ENCODE measurements at regions not wholly inside any gene's neighbourhood (a gene's known extent, or its start where the extent isn't known, plus 50 kb on each side); places are given as distances from the start of the nearest gene placed in this dataset.

DNA sequence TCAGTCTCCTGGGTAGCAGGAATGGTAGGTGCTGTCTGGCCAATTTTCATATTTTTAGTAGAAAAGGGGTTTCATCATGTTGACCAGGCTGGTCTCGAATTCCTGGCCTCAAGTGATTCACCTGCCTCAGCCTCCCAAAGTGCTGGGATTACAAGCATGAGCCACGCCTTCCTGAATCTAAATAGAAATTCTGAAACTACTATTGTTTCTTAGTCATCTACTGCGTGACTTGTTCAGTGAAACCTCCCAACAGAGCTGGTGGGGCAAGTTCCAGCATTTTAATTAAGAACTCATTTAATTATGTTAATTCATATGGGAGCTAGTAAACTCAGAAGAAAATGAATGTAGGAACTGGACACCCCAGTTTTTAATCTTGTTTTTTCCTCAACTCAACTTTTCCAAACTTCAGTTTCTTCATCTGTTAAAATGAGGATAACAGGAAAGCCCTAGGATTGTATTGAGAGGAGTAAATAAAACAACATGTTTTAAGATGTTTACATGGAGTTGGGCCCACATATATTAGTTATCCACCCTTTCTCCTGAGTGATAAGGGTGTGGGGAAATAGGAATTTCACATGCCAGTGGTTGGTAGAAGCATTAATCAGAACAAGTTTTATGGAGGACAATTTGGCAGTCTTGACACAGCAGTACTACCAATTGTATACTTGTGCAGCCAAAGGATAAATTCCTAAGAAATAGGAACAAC is 335.8 kb upstream of the E2F7 start:
- no peaks in the 10 kb centered on the region for H4K20me1 ChIP-seq (ENCODE audit: insufficient read depth, low read length)
- H3K27ac ChIP-seq (ENCODE audit: low read depth, low read length): no peak overlapping the region
- H3K4me2 ChIP-seq (ENCODE audit: insufficient read depth, low read length): no peak overlapping the region
- no peak overlapping the region for H3K4me3 ChIP-seq (ENCODE audit: insufficient read depth, low read length)
- no peaks in the 10 kb centered on the region for H3K9me3 ChIP-seq (ENCODE audit: low read depth, low read length)
- no peaks in the 10 kb centered on the region for H3K79me2 ChIP-seq (ENCODE audit: insufficient read depth, low read length)
- no peaks in the 10 kb centered on the region for H3K27me3 ChIP-seq (ENCODE audit: insufficient read depth, low read length)
- TF ChIP-seq, protein P1, sequence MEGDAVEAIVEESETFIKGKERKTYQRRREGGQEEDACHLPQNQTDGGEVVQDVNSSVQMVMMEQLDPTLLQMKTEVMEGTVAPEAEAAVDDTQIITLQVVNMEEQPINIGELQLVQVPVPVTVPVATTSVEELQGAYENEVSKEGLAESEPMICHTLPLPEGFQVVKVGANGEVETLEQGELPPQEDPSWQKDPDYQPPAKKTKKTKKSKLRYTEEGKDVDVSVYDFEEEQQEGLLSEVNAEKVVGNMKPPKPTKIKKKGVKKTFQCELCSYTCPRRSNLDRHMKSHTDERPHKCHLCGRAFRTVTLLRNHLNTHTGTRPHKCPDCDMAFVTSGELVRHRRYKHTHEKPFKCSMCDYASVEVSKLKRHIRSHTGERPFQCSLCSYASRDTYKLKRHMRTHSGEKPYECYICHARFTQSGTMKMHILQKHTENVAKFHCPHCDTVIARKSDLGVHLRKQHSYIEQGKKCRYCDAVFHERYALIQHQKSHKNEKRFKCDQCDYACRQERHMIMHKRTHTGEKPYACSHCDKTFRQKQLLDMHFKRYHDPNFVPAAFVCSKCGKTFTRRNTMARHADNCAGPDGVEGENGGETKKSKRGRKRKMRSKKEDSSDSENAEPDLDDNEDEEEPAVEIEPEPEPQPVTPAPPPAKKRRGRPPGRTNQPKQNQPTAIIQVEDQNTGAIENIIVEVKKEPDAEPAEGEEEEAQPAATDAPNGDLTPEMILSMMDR (IDR thresholded peaks at IDR 0.05; ENCODE audit: extremely low read depth, low read depth, low read length): no peak
- DNase-seq (ENCODE audit: insufficient read length, low spot score, missing footprints): no peak
- H3K36me3 ChIP-seq (ENCODE audit: insufficient read depth, low read length): no peaks in the 10 kb centered on the region
- H3K4me1 ChIP-seq (ENCODE audit: insufficient read depth, low read length): no peaks in the 10 kb centered on the region
- H2AFZ ChIP-seq (ENCODE audit: low read length): no peak overlapping the region

DNA sequence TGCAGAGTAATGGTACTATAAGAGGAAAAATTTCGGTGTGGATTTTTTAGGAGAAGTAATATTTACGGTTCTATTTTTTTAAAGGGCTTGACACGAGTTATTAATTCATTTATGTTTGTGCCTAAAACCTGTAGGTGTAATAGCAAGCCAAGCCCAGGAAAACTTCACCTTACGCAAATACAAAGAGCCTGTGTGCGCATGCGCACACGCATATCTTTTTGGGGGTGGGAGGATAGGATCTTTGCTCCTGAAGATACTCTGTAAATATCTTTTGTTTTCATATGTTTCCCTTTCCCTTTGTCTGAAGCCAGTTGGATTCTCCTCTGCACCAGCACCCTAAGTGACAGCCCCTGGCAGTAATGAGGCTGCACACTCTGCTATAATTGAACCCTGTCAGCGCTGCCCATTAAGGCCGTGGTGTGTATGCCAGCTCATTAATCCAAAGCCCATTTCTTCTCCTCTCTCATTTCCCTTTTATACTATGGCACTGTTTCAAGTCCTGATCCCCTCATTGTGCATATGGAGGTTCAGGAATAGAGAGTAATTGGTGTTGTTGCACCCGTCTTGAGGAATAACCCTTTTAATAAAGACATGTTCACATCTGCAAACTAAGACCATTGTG is 327.2 kb upstream of the E2F7 start:
- no peak overlapping the region for H2AFZ ChIP-seq (ENCODE audit: low read length)

DNA sequence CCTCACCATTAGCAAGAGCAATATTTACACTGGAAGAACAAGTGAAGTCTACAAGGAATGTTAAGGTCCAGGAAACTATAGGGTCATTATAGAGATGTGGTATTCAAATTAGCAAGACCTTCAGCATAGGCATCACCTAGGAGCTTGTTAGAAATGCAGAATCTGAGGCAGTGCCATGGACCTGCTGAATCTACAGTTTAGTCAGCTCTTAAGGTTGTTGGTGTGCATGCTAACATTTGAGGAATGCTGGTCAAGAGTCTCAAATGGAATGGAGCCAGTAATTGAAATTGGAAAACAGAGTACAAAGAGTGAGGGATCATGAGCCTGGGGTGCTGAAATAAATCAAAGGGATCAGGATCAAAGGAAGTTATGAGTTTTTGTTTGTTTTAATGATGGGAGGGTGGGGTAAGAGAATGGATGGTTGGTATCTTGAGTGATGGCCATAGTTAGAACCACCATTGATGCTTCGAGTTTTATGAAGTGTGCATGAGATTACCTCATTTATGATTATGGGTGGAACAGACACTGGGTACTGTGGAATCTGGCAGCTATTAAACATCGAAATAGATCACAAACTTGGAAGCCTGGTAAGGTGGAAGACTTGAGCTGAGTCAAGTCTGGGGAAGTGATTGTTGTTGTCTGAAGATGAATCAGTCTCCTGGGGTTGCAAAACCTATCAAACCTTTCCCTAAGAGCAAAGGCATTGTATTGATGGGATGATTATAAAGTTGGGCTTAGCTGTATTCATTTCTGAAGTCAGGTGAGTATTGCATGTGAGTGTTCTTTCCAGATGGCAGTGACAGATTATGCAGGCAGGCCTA is 323.3 kb upstream of the E2F7 start:
- H3K27me3 ChIP-seq (ENCODE audit: insufficient read depth, low read length): no peaks in the 10 kb centered on the region
- no peak for DNase-seq (ENCODE audit: insufficient read length, low spot score, missing footprints)
- no peaks in the 10 kb centered on the region for H3K36me3 ChIP-seq (ENCODE audit: insufficient read depth, low read length)
- H2AFZ ChIP-seq (ENCODE audit: low read length): no peak overlapping the region
- H3K27ac ChIP-seq (ENCODE audit: low read depth, low read length): no peak overlapping the region
- no peaks in the 10 kb centered on the region for H3K79me2 ChIP-seq (ENCODE audit: insufficient read depth, low read length)
- no peaks in the 10 kb centered on the region for H4K20me1 ChIP-seq (ENCODE audit: insufficient read depth, low read length)
- H3K4me3 ChIP-seq (ENCODE audit: insufficient read depth, low read length): no peak overlapping the region
- H3K4me1 ChIP-seq (ENCODE audit: insufficient read depth, low read length): no peaks in the 10 kb centered on the region
- H3K4me2 ChIP-seq (ENCODE audit: insufficient read depth, low read length): no peak overlapping the region
- H3K9me3 ChIP-seq (ENCODE audit: low read depth, low read length): no peaks in the 10 kb centered on the region
- TF ChIP-seq, protein P1 (IDR thresholded peaks at IDR 0.05; ENCODE audit: extremely low read depth, low read depth, low read length): no peak

More for the DNA sequence above, 327.2 kb upstream of the E2F7 start:
- no peaks in the 10 kb centered on the region for H3K27me3 ChIP-seq (ENCODE audit: insufficient read depth, low read length)
- H4K20me1 ChIP-seq (ENCODE audit: insufficient read depth, low read length): no peaks in the 10 kb centered on the region
- TF ChIP-seq, protein P1 (IDR thresholded peaks at IDR 0.05; ENCODE audit: extremely low read depth, low read depth, low read length): no peak
- no peaks in the 10 kb centered on the region for H3K9me3 ChIP-seq (ENCODE audit: low read depth, low read length)
- no peak overlapping the region for H3K27ac ChIP-seq (ENCODE audit: low read depth, low read length)
- no peaks in the 10 kb centered on the region for H3K4me1 ChIP-seq (ENCODE audit: insufficient read depth, low read length)
- H3K79me2 ChIP-seq (ENCODE audit: insufficient read depth, low read length): no peaks in the 10 kb centered on the region
- H3K36me3 ChIP-seq (ENCODE audit: insufficient read depth, low read length): no peaks in the 10 kb centered on the region
- H3K4me3 ChIP-seq (ENCODE audit: insufficient read depth, low read length): no peak overlapping the region
- DNase-seq (ENCODE audit: insufficient read length, low spot score, missing footprints): no peak
- no peak overlapping the region for H3K4me2 ChIP-seq (ENCODE audit: insufficient read depth, low read length)

GRCh38 chr12:77387671-77388070 is 322.3 kb upstream of the E2F7 start:
- no peaks in the 10 kb centered on the region for H3K79me2 ChIP-seq (ENCODE audit: insufficient read depth, low read length)
- DNase-seq (ENCODE audit: insufficient read length, low spot score, missing footprints): no peak
- H2AFZ ChIP-seq (ENCODE audit: low read length): no peak overlapping the region
- no peaks in the 10 kb centered on the region for H3K4me1 ChIP-seq (ENCODE audit: insufficient read depth, low read length)
- H3K4me3 ChIP-seq (ENCODE audit: insufficient read depth, low read length): no peak overlapping the region
- no peaks in the 10 kb centered on the region for H3K27me3 ChIP-seq (ENCODE audit: insufficient read depth, low read length)
- no peaks in the 10 kb centered on the region for H4K20me1 ChIP-seq (ENCODE audit: insufficient read depth, low read length)
- TF ChIP-seq, protein P1 (IDR thresholded peaks at IDR 0.05; ENCODE audit: extremely low read depth, low read depth, low read length): no peak
- H3K36me3 ChIP-seq (ENCODE audit: insufficient read depth, low read length): no peaks in the 10 kb centered on the region
- no peaks in the 10 kb centered on the region for H3K9me3 ChIP-seq (ENCODE audit: low read depth, low read length)
- H3K27ac ChIP-seq (ENCODE audit: low read depth, low read length): no peak overlapping the region
- H3K4me2 ChIP-seq (ENCODE audit: insufficient read depth, low read length): no peak overlapping the region

Data from osteoblast (primary cell).